ENCODE measurements at regions not wholly inside any gene's neighbourhood (a gene's known extent, or its start where the extent isn't known, plus 50 kb on each side); places are given as distances from the start of the nearest gene placed in this dataset.
"Not testable (repeated sequence)": the region's sequence is repeated elsewhere in the genome, so short reads cannot be mapped to it uniquely, and the experiment has no call there.

DNA sequence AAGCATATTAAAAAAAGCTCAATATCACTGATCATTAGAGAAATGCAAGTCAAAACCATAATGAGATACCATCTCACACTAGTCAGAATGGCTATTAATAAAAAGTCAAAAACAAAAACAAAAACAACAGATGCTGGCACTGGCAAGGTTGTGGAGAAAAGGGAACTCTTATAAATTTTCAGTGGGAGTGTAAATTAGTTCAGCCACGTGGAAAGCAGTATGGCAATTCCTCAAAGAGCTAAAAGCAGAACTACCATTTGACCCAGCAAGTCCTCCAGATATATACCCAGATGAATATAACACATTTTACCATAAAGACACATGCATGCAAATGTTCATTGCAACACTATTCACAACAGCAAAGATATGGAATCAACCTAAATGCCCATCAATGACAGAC is 68.7 kb upstream of the MEGF10 start:
- H2AK9ac ChIP-seq (replicated peaks; ENCODE audit: low read depth, low read length, poor library complexity); H3K4ac ChIP-seq (ENCODE audit: low read depth, low read length); H3K23ac ChIP-seq (ENCODE audit: low read depth, low read length); in situ Hi-C loops (cut with MboI; ENCODE audit: low sequenced_read_pairs); CTCF ChIA-PET; intact Hi-C loops (cut with micrococcal nuclease); H3K4me3 ChIP-seq (ENCODE audit: insufficient read depth, low read depth, low read length); ATAC-seq (ENCODE audit: low read depth); dilution Hi-C loops (cut with HindIII; ENCODE audit: low sequenced_read_pairs, unreplicated experiment); H3K56ac ChIP-seq (ENCODE audit: extremely low read depth, insufficient read depth, low read length); H3K36me3 ChIP-seq (ENCODE audit: control insufficient read depth, insufficient read depth, low read length); H4K91ac ChIP-seq (ENCODE audit: insufficient read depth, low read depth, low read length); H3K79me1 ChIP-seq (ENCODE audit: low read depth in 1 of 2, low read length in 2 of 2); H2BK20ac ChIP-seq (ENCODE audit: low read depth, low read length); H3K9me3 ChIP-seq (ENCODE audit: control insufficient read depth, insufficient read depth, low read length); DNase-seq; H3K9ac ChIP-seq (ENCODE audit: low read depth, low read length); H2BK15ac ChIP-seq (ENCODE audit: low read depth, low read length); H4K8ac ChIP-seq (ENCODE audit: low read depth in 2 of 2, low read length in 2 of 2); H4K20me1 ChIP-seq (ENCODE audit: insufficient read depth, low read length); H2AK5ac ChIP-seq (ENCODE audit: low read depth, low read length); H3K18ac ChIP-seq (ENCODE audit: low read depth, low read length); H3K9me1 ChIP-seq (ENCODE audit: insufficient read depth, low read length); H2BK120ac ChIP-seq (ENCODE audit: low read depth, low read length); H4K5ac ChIP-seq (ENCODE audit: low read depth, low read length); H2BK5ac ChIP-seq (ENCODE audit: low read depth, low read length, poor library complexity, severe bottlenecking); H3K14ac ChIP-seq (replicated peaks; ENCODE audit: low read depth, low read length); H3K4me1 ChIP-seq (ENCODE audit: control insufficient read depth, insufficient read depth, low read length); POLR2A ChIA-PET (ENCODE audit: unreplicated experiment); H3K27ac ChIP-seq (ENCODE audit: insufficient read depth, low read length); H2AFZ ChIP-seq (replicated peaks; ENCODE audit: low read length, poor library complexity); BruUV-seq (replicated peaks); H3K4me2 ChIP-seq (ENCODE audit: low read depth, low read length): not testable (repeated sequence)
- WGBS, 2 experiments (ENCODE audit: extremely low coverage in 2 of 2, insufficient read length in 1 of 2): no CpG with 5 or more reads among the region's 1 CpG
- H3K27me3 ChIP-seq (ENCODE audit: control insufficient read depth, insufficient read depth, low read length): peaks cover 11% of the 10 kb centered on the region

DNA sequence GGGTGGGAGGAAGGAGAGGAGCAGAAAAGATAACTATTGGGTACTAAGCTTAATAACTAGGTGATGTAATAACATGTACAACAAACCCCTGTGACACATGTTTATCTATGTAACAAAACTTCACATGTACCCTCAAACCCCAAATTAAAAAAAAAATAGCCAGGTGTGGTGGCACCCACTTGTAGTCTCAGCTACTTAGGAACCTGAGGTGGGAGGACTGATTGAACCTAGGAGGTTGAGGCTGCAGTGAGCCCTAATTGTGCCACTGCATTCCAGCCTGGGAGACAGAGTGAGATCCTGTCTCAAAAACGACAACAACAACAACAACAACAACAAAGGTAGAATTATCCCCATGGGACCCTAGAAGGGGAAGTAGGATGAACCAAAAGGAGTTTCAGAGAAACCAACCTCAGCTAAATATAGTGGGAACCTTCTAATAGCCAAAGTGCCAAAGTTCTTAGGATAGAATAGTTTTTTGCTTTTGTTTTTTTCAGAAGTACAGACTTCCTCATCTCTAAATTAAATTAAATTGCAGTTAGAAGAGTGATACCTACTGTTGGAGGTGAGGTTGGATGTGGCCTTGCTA is 67.9 kb upstream of the MEGF10 start:
- H2AFZ ChIP-seq (replicated peaks; ENCODE audit: low read length, poor library complexity); DNase-seq; H2BK120ac ChIP-seq (ENCODE audit: low read depth, low read length); H2BK15ac ChIP-seq (ENCODE audit: low read depth, low read length); H3K9ac ChIP-seq (ENCODE audit: low read depth, low read length); H3K18ac ChIP-seq (ENCODE audit: low read depth, low read length); H3K4me1 ChIP-seq (ENCODE audit: control insufficient read depth, insufficient read depth, low read length); H4K91ac ChIP-seq (ENCODE audit: insufficient read depth, low read depth, low read length); H2BK5ac ChIP-seq (ENCODE audit: low read depth, low read length, poor library complexity, severe bottlenecking); H2AK5ac ChIP-seq (ENCODE audit: low read depth, low read length); H3K9me1 ChIP-seq (ENCODE audit: insufficient read depth, low read length); H3K23ac ChIP-seq (ENCODE audit: low read depth, low read length); H2AK9ac ChIP-seq (replicated peaks; ENCODE audit: low read depth, low read length, poor library complexity); H4K8ac ChIP-seq (ENCODE audit: low read depth in 2 of 2, low read length in 2 of 2); POLR2A ChIA-PET (ENCODE audit: unreplicated experiment); H3K4me2 ChIP-seq (ENCODE audit: low read depth, low read length); H4K5ac ChIP-seq (ENCODE audit: low read depth, low read length); H3K27ac ChIP-seq (ENCODE audit: insufficient read depth, low read length); H3K4me3 ChIP-seq (ENCODE audit: insufficient read depth, low read depth, low read length); BruUV-seq (replicated peaks); H2BK20ac ChIP-seq (ENCODE audit: low read depth, low read length); dilution Hi-C loops (cut with HindIII; ENCODE audit: low sequenced_read_pairs, unreplicated experiment); H3K36me3 ChIP-seq (ENCODE audit: control insufficient read depth, insufficient read depth, low read length); H3K79me1 ChIP-seq (ENCODE audit: low read depth in 1 of 2, low read length in 2 of 2); H4K20me1 ChIP-seq (ENCODE audit: insufficient read depth, low read length); H3K14ac ChIP-seq (replicated peaks; ENCODE audit: low read depth, low read length); ATAC-seq (ENCODE audit: low read depth); intact Hi-C loops (cut with micrococcal nuclease); H3K56ac ChIP-seq (ENCODE audit: extremely low read depth, insufficient read depth, low read length); H3K4ac ChIP-seq (ENCODE audit: low read depth, low read length); in situ Hi-C loops (cut with MboI; ENCODE audit: low sequenced_read_pairs); CTCF ChIA-PET; H3K9me3 ChIP-seq (ENCODE audit: control insufficient read depth, insufficient read depth, low read length): not testable (repeated sequence)
- WGBS, 2 experiments (ENCODE audit: extremely low coverage in 2 of 2, insufficient read length in 1 of 2): no CpG with 5 or more reads among the region's 1 CpG
- peaks cover 11% of the 10 kb centered on the region for H3K27me3 ChIP-seq (ENCODE audit: control insufficient read depth, insufficient read depth, low read length)

Data from IMR-90 (cell line).